Natural killer cell (primary cell): ENCODE measurements at regions not wholly inside any gene's neighbourhood (a gene's known extent, or its start where the extent isn't known, plus 50 kb on each side); places are given as distances from the start of the nearest gene placed in this dataset.

Source experiments
- ATAC-seq, 3 donors: fragments of 150-1000 bp in 2 of 3; fragments of 200-7000 bp in 1 of 3; cut with Tn5 transposase; 1 replicate in 1 of 3; 2 replicates in 2 of 3; pipeline ENCODE4 v1.10.0; 2021; ENCODE audit warnings: mild to moderate bottlenecking in 2 of 3, moderate library complexity in 2 of 3
- DNase-seq, 2 donors: peaks; one replicate each; pipeline versions ENCODE4 v3.0.0 to v3.0.0-alpha.2; 2013 to 2021; ENCODE audit warnings: mixed read lengths in 1 of 2
- H3K27ac ChIP-seq: one replicate; pipeline ENCODE4 v1.5.1; 2013; ENCODE audit warnings: mild to moderate bottlenecking, low read length
- H3K27me3 ChIP-seq: one replicate; pipeline ENCODE4 v1.6.1; 2013; ENCODE audit warnings: low read length; ENCODE audit not compliant: control insufficient read depth, insufficient read depth
- H3K36me3 ChIP-seq: one replicate; pipeline ENCODE4 v1.6.1; 2013; ENCODE audit warnings: low read length; ENCODE audit not compliant: control insufficient read depth, insufficient read depth
- H3K4me1 ChIP-seq: one replicate; pipeline ENCODE4 v1.6.1; 2013; ENCODE audit warnings: low read length; ENCODE audit not compliant: control insufficient read depth, insufficient read depth
- H3K4me3 ChIP-seq: one replicate; pipeline ENCODE4 v1.5.1; 2013; ENCODE audit warnings: low read length
- H3K9me3 ChIP-seq: one replicate; pipeline ENCODE4 v1.6.1; 2013; ENCODE audit warnings: low read length; ENCODE audit not compliant: control insufficient read depth, insufficient read depth
- H3K27ac Mint-ChIP-seq, 2 donors: one replicate each; pipeline ENCODE4 v1.8.0; 2022; ENCODE audit warnings: mild to moderate bottlenecking in 2 of 2, mixed read lengths in 2 of 2, moderate library complexity in 1 of 2
- H3K27me3 Mint-ChIP-seq, 2 donors: one replicate each; pipeline ENCODE4 v1.8.0; 2022; ENCODE audit warnings: low read depth in 2 of 2, mixed read lengths in 2 of 2
- H3K36me3 Mint-ChIP-seq: one replicate; pipeline ENCODE4 v1.8.0; 2022; ENCODE audit warnings: mixed read lengths
- H3K4me1 Mint-ChIP-seq, 2 donors: one replicate each; pipeline ENCODE4 v1.8.0; 2022; ENCODE audit warnings: mixed read lengths in 2 of 2
- H3K4me3 Mint-ChIP-seq: one replicate; pipeline ENCODE4 v1.8.0; 2022; ENCODE audit warnings: mild to moderate bottlenecking, moderate library complexity, mixed read lengths
- H3K9me3 Mint-ChIP-seq, 2 donors: one replicate each; pipeline ENCODE4 v1.8.0; 2022; ENCODE audit warnings: mixed read lengths in 2 of 2
- WGBS: methylation state at CpG from one replicate; pipeline ENCODE4 v1.1.7; 2013; ENCODE audit warnings: missing lambda C conversion rate; ENCODE audit not compliant: insufficient coverage; 5-methylcytosine and 5-hydroxymethylcytosine counted together
- intact Hi-C: fragments of 100-400 bp; cut with micrococcal nuclease; formaldehyde crosslinking; loops from one replicate; pipeline ENCODE4 v1.14.2; 2022
- TF ChIP-seq, protein P1 (sequence below): fragments of 200-600 bp; IDR thresholded peaks from one replicate; pipeline ENCODE4 v1.8.0; 2022; ENCODE audit warnings: antibody characterized with exemption

DNA sequence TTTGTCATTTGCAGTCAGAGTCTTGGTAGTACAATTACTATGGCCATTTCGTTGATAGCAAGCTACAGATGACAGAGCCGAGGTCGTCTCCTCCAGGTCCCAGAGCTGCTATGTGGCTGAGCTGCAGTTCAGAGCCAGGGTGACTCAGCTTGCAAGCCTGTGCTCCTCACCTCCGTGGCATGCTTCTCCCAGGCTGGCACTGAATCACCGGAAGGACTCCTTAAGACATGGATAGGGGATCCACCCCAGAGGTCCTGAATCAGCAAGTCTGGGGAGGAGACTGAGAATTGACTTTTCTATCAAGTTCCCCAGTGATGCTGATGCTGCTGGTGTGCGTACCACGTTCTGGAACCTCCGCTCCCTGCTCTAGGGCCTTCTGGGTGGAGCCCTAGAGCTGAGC is 291.2 kb downstream of the CDH26 start:
- TF ChIP-seq, protein P1, sequence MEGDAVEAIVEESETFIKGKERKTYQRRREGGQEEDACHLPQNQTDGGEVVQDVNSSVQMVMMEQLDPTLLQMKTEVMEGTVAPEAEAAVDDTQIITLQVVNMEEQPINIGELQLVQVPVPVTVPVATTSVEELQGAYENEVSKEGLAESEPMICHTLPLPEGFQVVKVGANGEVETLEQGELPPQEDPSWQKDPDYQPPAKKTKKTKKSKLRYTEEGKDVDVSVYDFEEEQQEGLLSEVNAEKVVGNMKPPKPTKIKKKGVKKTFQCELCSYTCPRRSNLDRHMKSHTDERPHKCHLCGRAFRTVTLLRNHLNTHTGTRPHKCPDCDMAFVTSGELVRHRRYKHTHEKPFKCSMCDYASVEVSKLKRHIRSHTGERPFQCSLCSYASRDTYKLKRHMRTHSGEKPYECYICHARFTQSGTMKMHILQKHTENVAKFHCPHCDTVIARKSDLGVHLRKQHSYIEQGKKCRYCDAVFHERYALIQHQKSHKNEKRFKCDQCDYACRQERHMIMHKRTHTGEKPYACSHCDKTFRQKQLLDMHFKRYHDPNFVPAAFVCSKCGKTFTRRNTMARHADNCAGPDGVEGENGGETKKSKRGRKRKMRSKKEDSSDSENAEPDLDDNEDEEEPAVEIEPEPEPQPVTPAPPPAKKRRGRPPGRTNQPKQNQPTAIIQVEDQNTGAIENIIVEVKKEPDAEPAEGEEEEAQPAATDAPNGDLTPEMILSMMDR = no peak
- Histone ChIP-seq H3K27me3 (no peaks in the 10 kb centered on the region), H3K27ac (no peak overlapping the region), H3K4me3 (no peak overlapping the region), H3K4me1 (no peaks in the 10 kb centered on the region), H3K36me3 (no peaks in the 10 kb centered on the region), H3K9me3 (no peaks in the 10 kb centered on the region)
- H3K27me3 Mint-ChIP-seq = no peaks in the 10 kb centered on the region
- intact Hi-C loops = no loop called here
- H3K4me3 Mint-ChIP-seq = no peak overlapping the region
- peaks cover 0 to 9% of the 10 kb centered on the region in 2 donors for H3K4me1 Mint-ChIP-seq
- 87% methylated on average over 8 of the region's 8 CpGs for WGBS
- ATAC-seq = no peak
- no peak for DNase-seq
- no peak overlapping the region for H3K27ac Mint-ChIP-seq
- no peaks in the 10 kb centered on the region for H3K36me3 Mint-ChIP-seq
- no peaks in the 10 kb centered on the region for H3K9me3 Mint-ChIP-seq

- Histone ChIP-seq H3K9me3 (no peaks in the 10 kb centered on the region), H3K4me3 (no peak overlapping the region), H3K27me3 (no peaks in the 10 kb centered on the region), H3K4me1 (no peaks in the 10 kb centered on the region), H3K27ac (no peak overlapping the region), H3K36me3 (no peaks in the 10 kb centered on the region)
- TF ChIP-seq, protein P1 = no peak
- H3K9me3 Mint-ChIP-seq = no peaks in the 10 kb centered on the region
- no peaks in the 10 kb centered on the region for H3K36me3 Mint-ChIP-seq
- ATAC-seq (no peak), DNase-seq (no peak)
- H3K4me1 Mint-ChIP-seq = peaks cover 0 to 3% of the 10 kb centered on the region in 2 donors
- WGBS = 93% methylated on average over 5 of the region's 5 CpGs
- intact Hi-C loops = no loop called here
- H3K27me3 Mint-ChIP-seq = no peaks in the 10 kb centered on the region
- H3K4me3 Mint-ChIP-seq = no peak overlapping the region
- H3K27ac Mint-ChIP-seq = no peak overlapping the region
Observed at GRCh38 chr20:60250251-60250650, 292.0 kb downstream of the CDH26 start.

DNA sequence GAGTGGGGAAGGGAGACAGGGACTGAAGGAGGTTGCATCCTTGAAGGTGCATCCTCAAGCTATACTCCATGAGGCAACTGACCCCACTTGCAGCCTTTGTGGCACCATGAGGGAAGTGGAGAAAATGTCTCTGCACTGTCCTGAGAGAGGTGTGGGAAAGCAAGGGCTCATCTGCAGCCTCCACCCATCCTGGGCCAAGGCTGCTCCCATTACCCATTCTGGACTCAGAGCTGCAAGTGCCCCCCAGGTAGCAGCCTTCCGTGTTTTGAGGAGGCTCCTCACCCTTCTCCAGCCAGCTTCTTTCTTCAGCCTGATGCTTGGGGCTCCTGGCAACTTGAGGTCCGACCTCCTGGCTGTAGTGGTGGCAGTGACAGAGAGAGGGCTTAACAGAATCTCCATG is 294.6 kb downstream of the CDH26 start:
- WGBS = 84% methylated on average over 2 of the region's 2 CpGs
- Mint-ChIP-seq H3K4me3 (no peak overlapping the region), H3K4me1 (peaks cover 0 to 9% of the 10 kb centered on the region in 2 donors), H3K36me3 (no peaks in the 10 kb centered on the region), H3K27me3 (no peaks in the 10 kb centered on the region), H3K27ac (no peak overlapping the region), H3K9me3 (no peaks in the 10 kb centered on the region)
- H3K9me3 ChIP-seq = no peaks in the 10 kb centered on the region
- H3K4me3 ChIP-seq = no peak overlapping the region
- intact Hi-C loops = no loop called here
- TF ChIP-seq, protein P1 = no peak
- no peak overlapping the region for H3K27ac ChIP-seq
- H3K36me3 ChIP-seq = no peaks in the 10 kb centered on the region
- no peak for DNase-seq
- H3K4me1 ChIP-seq = no peaks in the 10 kb centered on the region
- no peak for ATAC-seq
- H3K27me3 ChIP-seq = no peaks in the 10 kb centered on the region

- H3K27ac ChIP-seq = no peak overlapping the region
- intact Hi-C loops = no loop called here
- WGBS = 82% methylated on average over 6 of the region's 6 CpGs
- H3K4me3 Mint-ChIP-seq = no peak overlapping the region
- no peak overlapping the region for H3K4me3 ChIP-seq
- no peaks in the 10 kb centered on the region for H3K9me3 ChIP-seq
- H3K27ac Mint-ChIP-seq = no peak overlapping the region
- H3K36me3 ChIP-seq = no peaks in the 10 kb centered on the region
- no peaks in the 10 kb centered on the region for H3K27me3 ChIP-seq
- TF ChIP-seq, protein P1 = no peak
- no peaks in the 10 kb centered on the region for H3K27me3 Mint-ChIP-seq
- H3K36me3 Mint-ChIP-seq = no peaks in the 10 kb centered on the region
- H3K4me1 Mint-ChIP-seq = peaks cover 0 to 9% of the 10 kb centered on the region in 2 donors
- no peaks in the 10 kb centered on the region for H3K4me1 ChIP-seq
- DNase-seq (no peak), ATAC-seq (no peak)
- H3K9me3 Mint-ChIP-seq = no peaks in the 10 kb centered on the region
Observed at GRCh38 chr20:60253471-60253870, 295.2 kb downstream of the CDH26 start.
